ENCODE measurements at regions not wholly inside any gene's neighbourhood (a gene's known extent, or its start where the extent isn't known, plus 50 kb on each side); places are given as distances from the start of the nearest gene placed in this dataset.

DNA sequence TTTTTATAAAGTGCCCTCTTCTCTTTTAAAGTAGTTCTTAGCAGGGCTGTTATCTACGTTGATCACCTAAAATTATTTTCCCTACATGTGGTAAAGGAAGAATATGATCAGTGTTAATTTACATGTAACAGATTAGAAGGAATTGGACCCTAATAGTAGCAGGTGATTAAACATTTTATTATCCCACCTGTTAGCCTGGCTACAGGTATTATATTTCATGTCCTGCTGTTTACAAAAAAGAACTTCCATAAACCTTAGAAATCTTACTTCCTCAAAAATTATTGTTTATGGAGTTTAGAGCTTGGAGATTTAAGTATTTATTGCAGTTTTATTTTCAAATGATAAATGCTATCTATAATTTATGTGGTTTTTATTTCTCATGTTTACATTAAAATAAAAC lies 1226.7 kb downstream of the UQCRFS1 start:
- no peaks in the 10 kb centered on the region for H3K4me1 ChIP-seq
- no peak overlapping the region for H3K4me3 ChIP-seq
- no peaks in the 10 kb centered on the region for H3K9me3 ChIP-seq
- DNase-seq (no peak), ATAC-seq (no peak)
- intact Hi-C loops (cut with DNase I) = no loop called here
- H3K27ac ChIP-seq = no peak overlapping the region
- TF ChIP-seq, protein P1, sequence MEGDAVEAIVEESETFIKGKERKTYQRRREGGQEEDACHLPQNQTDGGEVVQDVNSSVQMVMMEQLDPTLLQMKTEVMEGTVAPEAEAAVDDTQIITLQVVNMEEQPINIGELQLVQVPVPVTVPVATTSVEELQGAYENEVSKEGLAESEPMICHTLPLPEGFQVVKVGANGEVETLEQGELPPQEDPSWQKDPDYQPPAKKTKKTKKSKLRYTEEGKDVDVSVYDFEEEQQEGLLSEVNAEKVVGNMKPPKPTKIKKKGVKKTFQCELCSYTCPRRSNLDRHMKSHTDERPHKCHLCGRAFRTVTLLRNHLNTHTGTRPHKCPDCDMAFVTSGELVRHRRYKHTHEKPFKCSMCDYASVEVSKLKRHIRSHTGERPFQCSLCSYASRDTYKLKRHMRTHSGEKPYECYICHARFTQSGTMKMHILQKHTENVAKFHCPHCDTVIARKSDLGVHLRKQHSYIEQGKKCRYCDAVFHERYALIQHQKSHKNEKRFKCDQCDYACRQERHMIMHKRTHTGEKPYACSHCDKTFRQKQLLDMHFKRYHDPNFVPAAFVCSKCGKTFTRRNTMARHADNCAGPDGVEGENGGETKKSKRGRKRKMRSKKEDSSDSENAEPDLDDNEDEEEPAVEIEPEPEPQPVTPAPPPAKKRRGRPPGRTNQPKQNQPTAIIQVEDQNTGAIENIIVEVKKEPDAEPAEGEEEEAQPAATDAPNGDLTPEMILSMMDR (IDR thresholded peaks at IDR 0.05) = no peak
- H3K36me3 ChIP-seq = no peaks in the 10 kb centered on the region
- no peaks in the 10 kb centered on the region for H3K27me3 ChIP-seq

DNA sequence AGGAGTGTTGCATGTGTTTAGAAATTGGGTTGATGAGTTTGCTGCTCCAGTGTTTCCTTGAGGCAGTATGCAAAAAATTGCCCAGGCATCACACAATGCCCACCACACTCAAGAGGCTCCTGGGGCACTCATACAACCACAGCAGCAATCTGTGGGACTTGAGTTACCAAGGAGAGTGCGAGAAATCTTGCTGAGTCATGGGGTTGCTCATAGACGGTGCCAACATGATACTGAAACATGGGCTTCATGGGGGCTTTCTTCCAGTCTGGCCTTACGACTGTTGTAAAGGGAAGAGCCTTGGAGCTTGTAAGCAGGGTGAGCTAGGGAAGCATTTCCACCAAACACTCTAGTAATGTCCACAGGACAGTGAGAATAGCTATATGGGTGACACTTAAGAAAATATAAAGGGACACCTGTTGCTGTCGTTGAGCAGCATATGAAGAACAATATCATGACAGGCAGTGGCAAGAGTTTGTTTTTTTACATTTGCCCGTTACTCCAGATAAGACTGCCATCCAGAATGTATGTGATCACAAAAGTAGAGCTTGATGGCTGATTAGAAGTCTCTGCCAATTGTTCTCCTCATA lies 1237.4 kb downstream of the UQCRFS1 start:
- ATAC-seq = no peak
- Histone ChIP-seq H3K4me1 (no peaks in the 10 kb centered on the region), H3K27ac (no peak overlapping the region), H3K4me3 (no peak overlapping the region), H3K9me3 (no peaks in the 10 kb centered on the region), H3K36me3 (no peaks in the 10 kb centered on the region), H3K27me3 (no peaks in the 10 kb centered on the region)
- TF ChIP-seq, protein P1 (IDR thresholded peaks at IDR 0.05) = no peak
- DNase-seq = no peak
- intact Hi-C loops (cut with DNase I) = no loop called here

DNA sequence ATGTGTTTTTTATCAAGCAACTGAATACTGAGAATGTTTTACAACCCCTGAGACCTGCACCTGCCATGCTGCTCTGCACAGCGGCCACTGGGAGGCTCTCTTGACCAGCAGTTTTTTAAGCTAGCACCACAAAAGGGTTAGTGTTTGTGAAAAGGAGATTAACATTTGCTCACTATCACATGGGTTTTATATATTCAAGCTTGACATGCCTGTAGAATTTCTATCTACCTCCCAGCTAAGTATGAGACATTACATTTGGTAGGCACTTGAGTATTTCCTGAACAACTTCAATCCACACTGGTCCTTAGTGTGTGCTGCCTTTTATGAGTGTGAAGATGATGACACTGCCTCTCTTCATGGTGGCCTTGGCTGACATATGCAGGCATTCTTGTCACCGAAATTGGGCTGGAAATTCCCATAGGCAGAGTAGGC lies 1238.9 kb downstream of the UQCRFS1 start:
- TF ChIP-seq, protein P1 (IDR thresholded peaks at IDR 0.05) = no peak
- no peaks in the 10 kb centered on the region for H3K4me1 ChIP-seq
- no peak overlapping the region for H3K27ac ChIP-seq
- intact Hi-C loops (cut with DNase I) = no loop called here
- H3K36me3 ChIP-seq = no peaks in the 10 kb centered on the region
- H3K9me3 ChIP-seq = no peaks in the 10 kb centered on the region
- peak; percentile 44 for ATAC-seq
- no peak overlapping the region for H3K4me3 ChIP-seq
- H3K27me3 ChIP-seq = no peaks in the 10 kb centered on the region
- peak in 1 of 4 donors; percentile 38 for DNase-seq

DNA sequence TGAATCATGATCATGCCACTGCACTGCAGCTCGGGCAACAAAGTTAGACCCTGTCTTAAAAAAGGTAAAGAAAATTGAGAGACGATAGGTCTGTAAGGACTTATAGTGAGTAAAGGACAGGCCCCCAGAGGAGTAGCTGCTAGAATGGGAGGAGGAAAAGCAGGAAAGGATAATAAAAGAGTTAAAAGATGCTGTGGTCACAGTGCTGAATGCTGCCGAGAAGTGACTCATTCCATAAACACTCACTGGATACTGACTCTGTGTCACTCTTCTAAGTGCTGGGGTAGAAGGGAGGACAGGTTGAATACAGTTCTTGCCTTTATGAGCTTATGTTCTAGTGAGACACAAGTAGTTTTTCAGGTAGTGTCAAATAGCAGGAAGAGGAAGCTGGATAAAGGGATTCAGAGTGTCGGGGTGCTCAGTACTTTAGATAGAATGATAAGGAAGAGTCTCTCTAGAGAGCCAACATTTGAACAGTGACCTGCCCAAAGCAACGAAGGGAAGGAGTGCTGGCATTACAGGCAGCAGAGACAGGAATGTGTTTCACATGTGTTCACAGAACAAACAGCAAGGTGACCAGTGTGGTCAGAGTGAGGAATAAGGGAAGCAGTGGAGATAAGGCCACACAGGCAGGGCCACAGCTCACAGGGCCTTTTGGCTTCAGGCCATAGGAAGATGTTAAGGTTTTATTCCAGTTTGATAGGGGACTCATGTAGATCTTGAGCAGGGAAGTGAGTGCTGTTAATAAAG lies 1240.5 kb downstream of the UQCRFS1 start:
- H3K9me3 ChIP-seq = no peaks in the 10 kb centered on the region
- intact Hi-C loops (cut with DNase I) = no loop called here
- no peaks in the 10 kb centered on the region for H3K36me3 ChIP-seq
- no peak overlapping the region for H3K27ac ChIP-seq
- TF ChIP-seq, protein P1 (IDR thresholded peaks at IDR 0.05) = no peak
- no peaks in the 10 kb centered on the region for H3K4me1 ChIP-seq
- DNase-seq (no peak), ATAC-seq (peak; percentile 77)
- no peak overlapping the region for H3K4me3 ChIP-seq
- H3K27me3 ChIP-seq = no peaks in the 10 kb centered on the region

DNA sequence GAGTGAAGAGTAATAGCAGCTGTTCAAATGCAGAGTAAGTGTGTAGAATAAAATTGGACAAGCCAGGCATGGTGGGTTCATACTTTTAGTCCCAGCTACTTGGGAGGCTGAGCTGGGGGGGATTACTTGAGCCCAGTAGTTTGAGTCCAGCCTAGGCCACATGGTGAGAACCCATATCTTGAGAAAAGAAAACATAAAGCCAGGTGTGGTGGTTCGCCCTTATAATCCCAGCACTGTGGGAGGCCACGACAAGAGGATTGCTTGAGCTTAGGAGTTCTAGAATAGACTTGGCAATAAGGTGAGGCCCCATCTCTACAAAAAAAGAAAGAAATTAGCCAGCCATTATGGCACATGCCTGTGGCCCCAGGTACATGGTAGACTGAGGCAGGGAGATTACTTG lies 1241.1 kb downstream of the UQCRFS1 start:
- Histone ChIP-seq H3K36me3 (no peaks in the 10 kb centered on the region), H3K27ac (no peak overlapping the region), H3K9me3 (no peaks in the 10 kb centered on the region), H3K4me3 (no peak overlapping the region), H3K4me1 (no peaks in the 10 kb centered on the region), H3K27me3 (no peaks in the 10 kb centered on the region)
- intact Hi-C loops (cut with DNase I) = no loop called here
- ATAC-seq (no peak), DNase-seq (no peak)
- TF ChIP-seq, protein P1 (IDR thresholded peaks at IDR 0.05) = no peak

Measured in left lung (tissue), 4 donors.